NCI-H2081 (cell line): ENCODE measurements at regions not wholly inside any gene's neighbourhood (a gene's known extent, or its start where the extent isn't known, plus 50 kb on each side); places are given as distances from the start of the nearest gene placed in this dataset.

Experiments used
- DNase-seq, 2 experiments: peaks; one replicate each; lab custom pipeline; 2025; lab: John Stamatoyannopoulos, UW

DNA sequence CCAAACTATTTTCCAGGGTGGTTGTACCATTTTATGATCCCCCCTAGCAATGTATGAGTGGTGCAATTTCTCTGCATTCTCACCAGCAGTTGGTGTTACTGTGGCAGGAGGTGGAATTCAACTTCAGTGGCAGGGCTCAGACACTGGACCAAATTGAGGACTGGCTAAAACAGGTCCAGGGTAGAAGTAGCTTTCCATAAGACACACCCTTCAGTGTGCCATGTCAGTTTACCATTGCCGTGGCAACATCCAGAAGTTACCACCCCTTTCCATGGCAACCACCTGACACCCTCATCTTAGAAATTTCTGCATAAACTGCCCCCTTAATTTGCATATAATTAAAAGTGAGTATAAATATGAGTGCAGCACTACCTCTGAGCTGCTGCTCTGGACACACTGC, 180.7 kb upstream of the GGTLC1 start:
- no peak for DNase-seq

DNA sequence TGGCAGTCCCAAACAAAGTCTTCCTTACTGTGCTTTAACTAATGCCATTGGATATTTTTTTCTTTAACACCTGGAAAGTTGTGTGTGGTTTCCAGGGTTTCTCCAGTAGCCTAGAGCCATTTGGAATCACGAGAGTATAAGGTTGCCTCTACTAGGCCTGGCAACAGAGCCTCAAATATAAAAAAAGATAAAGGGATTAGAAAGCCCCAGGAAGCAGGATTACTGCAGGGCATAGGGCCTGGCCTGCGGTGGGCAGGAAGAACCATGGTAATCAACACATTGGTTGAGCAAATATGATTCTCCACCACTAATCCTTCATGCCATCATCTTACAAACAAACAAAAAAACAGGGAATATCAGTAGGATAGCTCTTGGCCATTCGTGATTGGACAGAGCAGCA, 177.8 kb upstream of the GGTLC1 start:
- no peak for DNase-seq

DNA sequence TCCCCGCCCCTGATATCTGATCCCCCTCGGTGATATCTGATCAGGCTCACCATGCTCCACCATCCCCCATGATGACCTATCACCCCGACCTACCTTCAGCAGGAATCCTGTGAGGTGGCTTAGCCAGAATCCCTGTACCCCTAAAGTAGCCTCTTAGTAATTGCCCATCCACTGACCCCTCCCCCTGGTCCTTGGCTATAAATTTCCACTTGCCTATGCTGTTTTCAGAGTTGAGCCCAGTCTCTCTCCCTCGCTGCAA, 177.5 kb upstream of the GGTLC1 start:
- no peak for DNase-seq

DNA sequence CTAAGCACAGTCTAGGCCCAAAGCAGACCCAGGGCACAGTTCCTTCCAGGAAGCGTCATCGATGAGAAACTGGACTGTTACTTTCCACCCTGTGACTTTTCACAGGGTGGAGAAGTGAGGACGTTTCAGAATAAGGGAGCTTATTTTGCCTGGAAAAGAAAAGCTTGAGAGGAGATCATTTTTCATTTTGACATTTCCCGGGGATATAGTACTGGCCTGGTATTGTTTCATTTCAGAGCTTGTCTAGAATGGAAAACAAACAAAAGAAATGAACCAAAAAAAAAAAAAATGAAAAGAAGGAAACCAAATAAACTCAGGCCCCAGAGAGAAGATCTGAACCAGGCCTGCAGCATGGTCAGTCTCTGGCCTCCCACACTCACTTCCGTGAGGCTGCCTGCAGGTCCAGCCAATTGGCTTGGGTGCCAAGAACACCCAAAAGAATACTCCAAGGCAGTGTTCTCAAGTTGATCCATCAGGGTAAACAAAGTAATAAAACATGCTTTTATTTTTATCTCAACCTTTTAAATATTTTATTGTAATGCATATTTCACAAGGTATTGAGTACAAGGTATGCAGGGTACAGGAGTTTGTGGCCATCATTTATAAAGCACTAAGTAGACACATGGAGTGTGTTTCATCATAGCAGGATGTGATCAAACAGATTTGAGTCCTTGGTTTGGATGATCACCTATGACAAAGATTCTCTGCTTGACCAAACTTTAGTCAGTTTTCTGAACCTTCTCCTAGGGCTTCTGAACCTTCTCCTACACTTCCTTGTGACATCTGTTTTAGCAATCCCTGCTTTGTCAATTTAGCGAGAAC, 176.9 kb upstream of the GGTLC1 start:
- no peak for DNase-seq

DNA sequence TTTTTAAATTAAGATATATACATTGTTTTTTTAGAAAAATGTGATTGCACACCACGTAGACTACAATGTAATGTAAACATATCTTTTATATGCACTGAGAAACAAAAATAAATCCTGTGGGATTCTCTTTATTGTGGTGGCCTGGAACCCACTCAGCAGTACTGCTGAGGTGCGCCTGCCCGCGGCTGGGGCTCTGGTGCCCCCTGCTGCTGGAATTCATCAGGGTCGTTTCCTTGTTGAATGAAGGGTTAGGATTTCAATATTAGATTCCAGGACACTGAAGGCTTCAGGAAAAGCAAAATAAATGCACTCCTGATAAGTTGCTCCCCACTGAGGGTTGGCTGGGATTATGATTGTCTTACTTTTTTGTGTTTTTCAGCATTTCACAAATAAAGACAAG, 175.8 kb upstream of the GGTLC1 start:
- DNase-seq, result no peak

DNA sequence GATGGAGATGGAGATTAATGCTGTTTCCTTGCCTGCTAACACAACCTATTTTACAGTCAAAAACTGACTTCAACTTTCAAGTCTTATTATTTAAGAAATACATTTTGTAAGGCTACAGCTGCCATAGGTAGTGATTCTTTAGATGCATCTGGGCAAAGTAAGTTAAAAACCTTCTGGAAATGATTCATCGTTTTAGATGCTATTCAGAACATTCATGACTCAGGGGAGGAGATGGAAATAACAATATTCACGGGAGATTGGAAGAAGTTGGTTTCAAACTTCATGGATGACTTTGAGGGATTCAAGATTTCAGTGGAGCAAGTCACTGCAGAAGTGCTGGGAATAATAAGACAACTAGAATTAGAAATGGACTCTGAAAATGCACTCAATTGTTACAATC, 174.9 kb upstream of the GGTLC1 start:
- DNase-seq, result no peak

DNA sequence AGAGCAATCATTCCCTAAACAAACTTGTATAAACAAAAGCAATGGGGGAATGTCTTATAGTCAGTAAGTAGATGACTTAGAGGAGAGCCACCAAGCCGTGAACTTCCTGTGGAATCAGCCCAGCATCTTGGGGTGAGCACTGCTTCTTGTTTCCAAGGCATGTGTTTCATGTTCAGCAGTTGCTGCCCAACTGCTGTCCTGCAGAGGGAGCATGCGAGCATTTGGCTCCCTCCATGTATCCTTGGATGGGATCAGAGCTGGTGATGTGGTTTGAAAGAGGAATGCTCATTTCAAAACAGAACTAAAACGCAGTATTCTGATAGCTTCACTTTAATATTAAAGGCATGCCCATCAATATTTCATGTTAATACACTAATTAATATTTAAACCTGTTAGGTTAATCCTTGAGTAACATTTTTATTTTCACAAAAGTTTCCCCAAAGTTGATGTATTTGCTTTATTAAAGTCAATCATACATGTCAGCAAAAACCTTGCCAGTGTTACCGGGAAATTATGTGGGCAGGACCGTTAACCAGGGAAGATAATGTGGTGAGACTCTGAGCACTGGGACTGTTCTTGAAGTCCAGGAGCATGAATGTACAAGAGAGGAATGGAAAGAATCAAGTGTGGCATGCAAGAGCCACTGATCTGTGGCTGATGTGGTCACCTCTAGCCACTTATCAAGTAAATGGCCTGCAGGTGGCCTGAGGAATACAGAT, 172.1 kb upstream of the GGTLC1 start:
- no peak for DNase-seq

DNA sequence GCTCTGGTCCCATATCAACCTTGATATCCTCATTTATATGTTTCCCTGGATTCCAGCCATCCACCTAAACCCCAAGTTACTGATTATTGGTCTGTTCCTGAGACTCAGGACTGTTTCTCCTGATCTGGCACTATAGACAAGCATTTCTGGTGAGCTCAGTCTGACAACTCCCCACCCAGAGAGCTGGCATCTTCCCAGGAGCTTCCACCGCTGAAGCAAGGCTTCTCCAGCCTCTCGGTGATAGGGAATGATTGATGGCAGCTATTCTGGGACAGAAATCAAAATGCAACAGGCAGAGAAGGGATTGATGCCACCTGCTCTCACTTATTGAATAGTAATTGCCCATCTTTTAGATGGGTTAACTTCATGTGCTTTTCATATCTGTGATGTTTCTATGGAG, 169.7 kb upstream of the GGTLC1 start:
- DNase-seq, result no peak

DNA sequence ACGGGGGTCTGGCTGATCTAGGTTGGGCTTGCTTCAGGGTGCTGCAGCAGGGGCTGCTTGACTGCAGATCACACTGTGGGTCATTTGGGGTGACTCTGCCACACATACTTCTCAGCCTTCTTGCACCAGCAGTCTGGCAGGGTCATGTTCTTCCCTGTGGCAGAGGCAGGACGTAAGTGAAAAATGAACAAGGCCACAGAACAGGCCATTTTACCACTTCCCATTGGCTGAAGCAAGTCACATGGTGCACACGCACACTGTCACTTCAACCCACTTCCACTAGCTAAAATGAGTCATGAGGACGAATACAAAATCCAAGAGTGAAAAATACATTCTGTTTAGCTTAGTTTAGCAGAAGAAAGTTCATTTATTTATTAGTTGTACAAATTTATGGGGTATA, 168.6 kb upstream of the GGTLC1 start:
- DNase-seq, result no peak

DNA sequence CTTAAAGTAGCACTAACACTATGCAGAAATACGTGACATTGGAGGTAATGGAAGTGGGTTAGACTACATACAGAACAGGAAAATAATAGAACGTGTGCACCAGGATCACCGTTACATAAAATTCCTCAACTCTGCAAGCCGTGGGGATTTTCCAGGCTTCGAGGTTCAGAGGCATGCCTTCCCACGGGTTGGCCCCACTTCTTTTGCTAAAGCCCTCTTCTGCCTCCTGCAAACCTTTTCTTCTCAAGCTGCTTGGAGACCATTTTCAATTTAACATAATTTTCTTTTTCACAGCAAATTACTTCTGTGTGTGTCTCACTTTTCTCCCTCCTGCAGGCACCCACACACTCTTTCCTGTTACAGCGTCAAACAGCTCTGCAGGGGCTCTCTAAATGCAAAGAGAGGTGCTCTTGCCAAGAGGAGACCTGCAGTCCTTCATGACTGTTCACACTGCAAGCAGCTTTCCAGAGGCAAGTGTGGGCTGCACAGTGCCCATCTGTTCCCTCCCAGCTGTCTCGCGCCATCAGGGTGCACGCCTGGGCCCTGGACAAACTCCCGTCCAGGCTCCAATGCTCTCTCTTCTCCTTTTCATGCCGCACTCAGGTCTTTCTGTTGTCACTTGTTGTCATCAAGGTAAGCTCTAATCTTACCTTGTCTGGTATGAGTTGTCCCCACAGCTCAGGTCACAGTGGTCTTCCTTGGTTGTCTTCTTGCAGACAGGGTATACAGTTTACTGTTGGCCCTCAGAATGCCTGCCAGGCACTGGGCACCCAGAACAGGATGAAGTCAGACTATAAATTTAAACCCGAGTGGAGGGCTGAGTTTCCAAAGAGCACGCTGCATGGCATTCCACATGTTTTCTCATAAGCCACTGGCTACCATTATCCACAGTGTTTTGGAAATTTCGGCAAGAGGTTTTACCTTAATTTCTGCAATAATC, 164.8 kb upstream of the GGTLC1 start:
- DNase-seq, result no peak

DNA sequence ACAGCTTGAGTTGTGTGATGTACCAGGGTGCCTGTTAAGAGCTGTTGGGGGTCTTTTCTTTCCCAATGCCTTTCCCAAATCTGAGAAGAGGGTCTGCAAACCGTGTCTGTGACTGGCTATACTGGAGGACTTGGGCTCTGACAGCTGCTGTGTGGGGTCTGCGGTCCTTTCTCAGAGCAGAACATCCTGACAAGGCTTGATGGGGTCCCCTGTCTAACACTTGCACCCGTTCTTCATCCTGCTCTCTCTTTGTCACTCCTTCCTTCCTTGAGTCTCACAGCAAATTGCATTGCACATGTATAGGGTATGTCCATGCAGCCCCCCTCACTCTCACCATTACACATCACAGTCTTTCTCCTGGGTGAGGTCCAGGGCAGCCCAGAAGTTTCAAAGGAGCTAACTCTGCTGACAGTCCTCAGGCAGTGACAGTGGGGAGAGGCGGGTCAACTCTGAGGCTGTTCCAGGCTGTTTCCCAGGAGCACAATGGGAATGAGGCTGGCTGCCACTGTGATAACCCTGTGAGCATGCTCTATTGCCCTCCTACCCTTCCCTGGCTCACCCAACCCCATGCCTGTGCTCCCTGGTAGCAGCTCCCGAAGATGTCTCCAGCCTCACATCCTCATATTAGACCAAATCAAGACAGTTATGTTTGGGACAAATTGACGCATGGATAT, 163.2 kb upstream of the GGTLC1 start:
- DNase-seq, result no peak

DNA sequence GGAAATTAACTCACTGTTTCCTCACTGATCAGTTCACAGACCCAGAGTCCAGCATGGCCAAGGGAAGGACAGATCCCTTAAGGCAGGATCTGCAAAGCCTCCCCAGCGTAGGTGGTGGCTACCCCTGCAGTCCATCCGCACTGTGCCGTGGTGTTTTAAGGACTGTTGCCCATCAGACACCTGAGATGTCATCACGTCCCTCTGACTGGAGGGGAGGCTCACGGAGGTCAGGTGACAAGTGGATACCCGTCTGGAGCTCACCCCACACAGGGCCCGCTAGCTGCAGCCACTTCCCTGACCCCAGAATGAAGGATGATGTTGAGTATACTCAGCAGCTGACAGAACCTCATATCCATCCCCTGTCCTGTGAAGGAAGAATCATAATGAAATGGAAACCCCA, 161.8 kb upstream of the GGTLC1 start:
- no peak for DNase-seq

DNA sequence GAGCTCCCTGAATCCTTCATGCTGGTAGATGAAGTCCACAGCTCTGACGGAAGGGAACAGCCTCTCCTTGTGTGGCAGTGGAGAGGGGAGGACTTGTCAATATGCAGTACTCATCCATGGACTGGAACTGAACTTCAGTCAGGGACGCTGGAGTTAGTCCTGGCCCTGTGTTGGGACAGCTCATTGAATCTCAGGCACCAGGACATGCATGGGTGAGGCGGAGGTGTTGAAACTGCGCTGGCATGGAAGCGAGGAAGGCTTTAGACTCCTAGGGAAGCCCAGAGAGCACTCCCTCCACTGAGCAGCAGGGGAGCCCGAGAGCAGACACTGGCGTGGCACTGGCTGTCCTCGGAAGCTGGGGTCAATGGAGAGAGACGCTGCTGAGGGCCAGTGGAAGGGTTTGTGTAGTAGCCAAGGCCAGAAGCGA, 161.3 kb upstream of the GGTLC1 start:
- no peak for DNase-seq

DNA sequence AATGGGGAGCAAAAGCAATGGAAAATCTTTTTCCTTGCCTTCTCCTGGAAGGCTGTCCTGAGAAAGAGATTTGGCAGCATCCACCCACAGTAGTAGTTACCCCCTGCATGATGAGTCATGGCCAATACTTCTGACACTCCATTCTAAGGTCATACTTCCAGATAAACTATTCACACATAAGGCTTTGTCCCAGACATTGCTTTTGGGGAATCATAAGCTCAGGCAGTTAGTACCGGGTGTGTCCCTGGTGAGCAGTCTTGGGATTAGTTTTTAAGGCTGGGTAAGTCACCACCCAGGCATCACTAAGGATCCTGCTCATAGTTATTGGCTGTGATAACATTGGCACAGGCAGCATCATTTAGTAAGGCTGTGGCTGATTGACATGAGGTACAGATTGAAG, 160.6 kb upstream of the GGTLC1 start:
- no peak for DNase-seq

DNA sequence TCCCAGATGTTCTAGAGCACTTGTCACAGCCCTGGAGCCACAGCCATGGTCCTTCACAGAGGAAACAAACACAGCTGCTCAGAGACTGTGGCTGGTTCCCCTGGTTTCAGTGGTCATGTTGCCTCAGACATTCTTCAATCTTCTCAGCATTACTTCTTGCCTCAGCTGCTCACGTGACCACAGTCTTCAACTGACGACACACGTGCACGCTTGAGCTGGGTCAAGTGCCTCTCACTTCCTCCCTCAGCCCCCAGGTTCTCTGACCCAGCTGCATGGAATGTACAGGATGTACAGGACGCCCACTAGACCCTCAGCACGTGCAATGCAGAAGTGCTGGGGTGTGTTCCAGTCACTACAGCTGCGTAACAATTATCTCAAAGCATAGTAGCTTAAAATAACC, 159.8 kb upstream of the GGTLC1 start:
- no peak for DNase-seq

DNA sequence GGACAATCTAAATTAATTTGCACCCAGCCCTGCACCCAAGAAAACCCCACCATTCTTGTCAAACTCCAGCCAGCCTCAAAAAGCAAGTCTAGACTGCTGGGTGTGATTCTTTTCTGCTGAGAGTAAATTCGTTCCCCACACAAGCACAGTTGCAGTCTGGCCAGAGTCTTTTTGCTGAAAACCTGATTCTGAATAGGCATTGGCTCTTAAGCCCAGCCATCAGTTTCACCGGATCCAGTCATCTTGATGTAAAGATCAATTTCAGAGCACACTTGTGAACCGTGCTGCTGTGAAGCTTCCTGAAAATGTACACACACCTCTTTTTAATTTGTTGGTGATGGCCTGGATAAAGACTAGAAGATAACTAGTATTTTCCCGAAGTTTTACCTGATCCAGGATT, 159.4 kb upstream of the GGTLC1 start:
- DNase-seq, result no peak

DNA sequence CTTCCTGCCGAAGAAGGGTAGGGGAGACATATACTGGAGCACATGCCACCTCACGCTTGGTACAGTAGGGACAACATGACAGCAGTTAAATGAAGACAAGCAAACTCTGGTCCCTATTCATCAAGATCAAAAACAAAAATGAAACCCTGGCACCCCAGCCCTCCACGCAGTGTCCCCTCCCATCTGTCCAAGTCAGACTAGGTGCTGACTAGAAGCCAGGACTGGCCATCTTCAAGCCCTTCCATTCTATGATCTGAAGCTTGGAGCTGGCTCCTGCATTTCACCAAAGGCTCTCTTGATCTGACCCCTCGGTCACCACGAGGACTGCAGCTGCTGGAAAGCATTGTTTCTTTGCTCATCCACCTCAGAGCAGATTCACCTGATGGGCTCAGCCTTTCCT, 158.9 kb upstream of the GGTLC1 start:
- DNase-seq, result no peak

DNA sequence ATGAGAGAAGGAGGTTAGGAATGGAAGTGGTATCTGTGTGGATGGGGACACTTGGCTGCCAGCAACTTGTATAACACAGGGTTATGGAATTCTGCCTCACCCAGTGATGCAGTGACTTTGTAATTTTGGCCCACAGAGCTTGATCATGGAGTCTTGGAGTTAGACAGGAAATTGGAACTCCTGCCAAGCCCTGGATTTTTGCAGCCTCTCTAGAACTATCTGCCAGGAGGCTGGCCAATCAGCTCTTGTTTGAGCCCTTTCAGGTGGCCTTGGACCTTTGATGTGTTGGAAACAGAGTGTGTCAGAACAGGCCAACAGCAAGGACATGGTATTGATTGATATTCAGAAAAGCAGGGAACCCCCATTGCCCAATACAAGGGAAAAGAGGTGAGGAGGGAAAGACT, 157.7 kb upstream of the GGTLC1 start:
- no peak for DNase-seq

DNA sequence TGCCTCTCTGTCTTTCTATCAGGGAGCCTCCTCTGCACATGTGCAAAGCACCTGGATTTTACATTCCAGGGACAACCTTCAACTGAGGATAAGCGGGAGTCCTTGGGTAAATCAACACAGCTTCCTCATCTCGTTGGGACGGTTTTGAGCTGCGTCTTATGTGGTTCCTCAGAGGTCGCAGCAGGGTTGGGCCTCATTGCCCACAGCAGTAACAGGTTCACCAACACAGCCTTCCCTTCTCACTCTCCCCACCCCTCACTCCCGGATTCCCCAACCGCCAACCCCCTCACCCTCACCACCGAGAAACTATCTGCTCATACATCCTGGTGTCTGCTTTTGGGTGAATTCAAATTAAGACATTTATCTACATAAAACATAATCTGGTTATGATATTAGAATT, 155.8 kb upstream of the GGTLC1 start:
- DNase-seq, result no peak

DNA sequence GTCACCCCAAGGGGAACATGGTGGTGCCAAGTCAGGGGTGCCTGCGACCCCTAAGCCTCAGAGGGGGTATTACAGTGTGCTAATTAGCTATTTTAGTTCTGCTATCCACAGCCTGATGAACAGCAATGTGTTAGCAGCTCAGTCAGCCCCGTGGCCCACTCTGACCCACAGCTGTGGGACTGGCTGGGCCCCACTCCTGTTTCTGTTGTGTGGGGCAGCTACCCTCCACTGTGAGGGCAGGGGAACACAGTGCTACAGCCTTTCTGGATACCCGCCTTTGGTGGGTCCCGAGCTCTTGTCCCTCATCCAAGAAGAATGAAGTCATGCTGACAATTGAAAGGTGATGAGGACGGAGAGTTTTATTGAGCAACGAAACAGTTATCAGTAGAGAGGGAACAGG, 152.5 kb upstream of the GGTLC1 start:
- no peak for DNase-seq

DNA sequence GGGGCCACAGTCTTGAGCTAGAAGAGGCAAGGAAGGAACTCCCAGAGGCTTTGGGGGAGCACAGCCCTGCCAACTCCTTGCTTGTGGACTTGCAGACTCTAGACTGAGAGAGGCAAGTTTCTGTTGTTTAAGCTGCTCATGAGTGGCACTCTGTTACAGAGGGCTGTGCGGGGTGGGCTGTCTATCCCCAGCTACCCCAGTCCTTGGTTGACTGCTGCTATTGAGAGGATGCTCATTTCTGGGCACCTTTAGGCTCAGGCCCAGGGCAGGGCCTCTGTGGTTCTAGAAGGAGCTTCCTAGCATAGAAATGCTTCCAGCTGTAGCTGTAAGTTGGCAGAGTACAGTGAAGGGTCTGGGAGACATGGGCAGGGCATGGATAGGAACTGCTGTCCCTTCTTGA, 151.3 kb upstream of the GGTLC1 start:
- DNase-seq, result no peak

DNA sequence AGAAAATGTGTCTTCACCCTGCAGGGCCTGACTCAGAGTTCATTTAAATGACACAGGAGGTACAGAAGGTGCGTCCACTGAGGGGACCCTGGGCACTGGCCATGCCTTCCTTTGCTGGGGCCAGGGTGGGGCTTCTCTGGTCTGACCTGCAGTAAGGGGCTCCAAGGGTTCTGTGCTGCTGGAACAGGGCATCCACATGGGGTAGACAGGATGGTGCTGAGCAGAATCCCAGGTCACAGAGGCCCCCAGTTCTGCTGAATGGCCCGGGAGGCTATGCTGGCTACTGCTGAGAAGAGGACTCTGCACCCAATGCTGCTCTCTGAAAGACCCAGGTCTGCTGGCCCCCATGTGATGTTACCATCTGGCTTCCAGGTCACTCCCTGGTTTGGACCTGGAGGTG, 150.4 kb upstream of the GGTLC1 start:
- no peak for DNase-seq
